Germinal center (tissue), 1 donor: ENCODE measurements at regions not wholly inside any gene's neighbourhood (a gene's known extent, or its start where the extent isn't known, plus 50 kb on each side); places are given as distances from the start of the nearest gene placed in this dataset.
"Not testable (repeated sequence)": the region's sequence is repeated elsewhere in the genome, so short reads cannot be mapped to it uniquely, and the experiment has no call there.

ENCODE experiments used
- DNase-seq: peaks from one replicate; pipeline ENCODE4 v3.0.0; 2012; ENCODE audit warnings: mixed read lengths, low spot score

GRCh38 chrX:131595120-131595519 is 51.2 kb downstream of the OR13H1 start:
- no peak for DNase-seq

- DNase-seq: no peak
Observed at GRCh38 chrX:131607792-131608369, 64.0 kb downstream of the OR13H1 start.

GRCh38 chrX:131609480-131609879 is 65.6 kb downstream of the OR13H1 start:
- no peak for DNase-seq

- no peak for DNase-seq
Observed at GRCh38 chrX:131613260-131613659, 69.4 kb downstream of the OR13H1 start.

GRCh38 chrX:131614241-131614640 is 70.4 kb downstream of the OR13H1 start:
- DNase-seq: no peak

- DNase-seq: no peak
Observed at GRCh38 chrX:131617182-131617581, 73.3 kb downstream of the OR13H1 start.

GRCh38 chrX:131621650-131622049 is 77.8 kb downstream of the OR13H1 start:
- no peak for DNase-seq

GRCh38 chrX:131626681-131627296 is 82.9 kb downstream of the OR13H1 start:
- no peak for DNase-seq

GRCh38 chrX:131630534-131630933 is 86.7 kb downstream of the OR13H1 start:
- no peak for DNase-seq

- DNase-seq: peak; percentile 5
Observed at GRCh38 chrX:131633285-131633917, 89.5 kb downstream of the OR13H1 start.

- no peak for DNase-seq
Observed at GRCh38 chrX:131634900-131635299, 91.0 kb downstream of the OR13H1 start.

- DNase-seq: no peak
Observed at GRCh38 chrX:131646106-131646505, 102.2 kb downstream of the OR13H1 start.

GRCh38 chrX:131649741-131650140 is 105.9 kb downstream of the OR13H1 start:
- DNase-seq: no peak

GRCh38 chrX:131650637-131651410 is 107.0 kb downstream of the OR13H1 start:
- DNase-seq: no peak

- not testable (repeated sequence) for DNase-seq
Observed at GRCh38 chrX:131663726-131664125, 119.9 kb downstream of the OR13H1 start.

- DNase-seq: no peak
Observed at GRCh38 chrX:131671735-131672134, 127.9 kb downstream of the OR13H1 start.

GRCh38 chrX:131675596-131676194 is 131.8 kb downstream of the OR13H1 start:
- DNase-seq: peak; percentile 3

- DNase-seq: peak; percentile 47
Observed at GRCh38 chrX:131677655-131678628, 134.1 kb downstream of the OR13H1 start.

GRCh38 chrX:131682735-131683134 is 138.9 kb downstream of the OR13H1 start:
- DNase-seq: not testable (repeated sequence)

GRCh38 chrX:131693359-131693758 is 149.5 kb downstream of the OR13H1 start:
- no peak for DNase-seq

GRCh38 chrX:131696989-131697388 is 153.1 kb downstream of the OR13H1 start:
- DNase-seq: not testable (repeated sequence)
